ENCODE measurements at regions not wholly inside any gene's neighbourhood (a gene's known extent, or its start where the extent isn't known, plus 50 kb on each side); places are given as distances from the start of the nearest gene placed in this dataset.

DNA sequence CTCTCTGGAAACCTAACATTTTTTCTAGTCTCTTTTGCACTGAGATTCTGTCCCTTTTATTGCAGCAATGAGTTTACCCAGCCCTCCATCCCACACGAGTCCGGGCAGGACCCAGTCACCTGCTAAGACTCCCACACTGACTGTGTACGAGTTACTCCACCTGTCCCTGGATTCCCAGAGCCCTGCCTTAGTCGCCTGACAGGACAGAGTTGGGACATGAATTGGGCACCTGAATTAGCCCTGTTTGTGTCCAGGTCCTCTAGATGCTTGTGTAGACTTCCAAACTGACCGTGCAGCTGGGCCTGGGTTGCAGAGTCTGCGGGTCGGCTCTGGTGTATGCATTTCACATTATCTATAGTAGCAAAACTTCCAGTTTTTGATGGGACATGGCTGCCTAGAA is 238.7 kb downstream of the VAPA start:
- 94% methylated on average over 4 to 5 of the region's 7 CpGs for WGBS, 2 experiments (ENCODE audit: insufficient coverage in 2 of 2)
- peaks cover 4% of the 10 kb centered on the region for H3K9me3 ChIP-seq (ENCODE audit: control insufficient read depth, low read length)
- H3K36me3 ChIP-seq (ENCODE audit: control insufficient read depth, insufficient read depth, low read length) = no peaks in the 10 kb centered on the region
- no peak overlapping the region for H3K4me3 ChIP-seq (ENCODE audit: extremely low read depth, insufficient read depth, low read length, poor library complexity, severe bottlenecking)
- no peak overlapping the region for H3K27ac ChIP-seq (ENCODE audit: low read depth, low read length, severe bottlenecking)
- no peaks in the 10 kb centered on the region for H3K4me1 ChIP-seq (ENCODE audit: control insufficient read depth, insufficient read depth, low read length, poor library complexity, severe bottlenecking)

DNA sequence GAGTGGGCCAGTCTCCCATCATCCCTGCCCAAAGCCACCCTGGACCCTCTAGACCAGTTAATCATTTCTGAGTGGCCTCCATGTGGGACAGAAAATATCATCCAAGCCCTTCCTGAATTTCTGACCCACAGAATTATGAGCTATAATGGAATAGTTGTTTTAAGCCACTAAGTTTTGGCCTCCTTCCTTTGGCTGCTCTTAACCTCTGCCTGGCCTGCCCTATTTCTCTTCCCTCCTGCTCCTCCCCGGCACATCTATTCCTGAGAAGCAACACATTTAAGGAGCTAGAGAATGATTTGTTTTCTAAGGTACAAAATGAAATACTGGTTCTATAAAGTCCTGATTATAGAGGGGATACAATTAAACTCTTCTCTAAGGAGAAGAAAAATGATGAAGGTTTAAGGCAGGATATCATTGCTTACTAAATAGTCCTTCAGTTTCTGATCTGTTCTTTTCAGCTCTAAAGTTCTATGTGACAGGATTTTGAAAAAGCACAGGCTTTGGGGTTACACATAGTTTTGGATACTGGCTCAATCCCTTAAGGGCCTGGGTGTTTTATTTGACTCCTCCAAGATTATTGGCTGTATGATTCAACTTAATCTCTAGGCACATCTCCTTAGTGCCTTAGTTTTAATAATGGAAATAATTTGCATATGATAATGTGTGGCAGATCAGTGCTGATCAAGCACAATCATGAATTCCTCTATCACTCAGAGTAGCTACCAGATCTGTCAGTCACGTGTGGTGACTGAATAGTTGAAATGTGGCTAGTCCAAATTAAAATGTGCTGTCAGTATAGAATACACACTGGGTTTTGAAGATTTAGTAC is 240.3 kb downstream of the VAPA start:
- Histone ChIP-seq H3K4me1 (ENCODE audit: control insufficient read depth, insufficient read depth, low read length, poor library complexity, severe bottlenecking) (no peaks in the 10 kb centered on the region), H3K27ac (ENCODE audit: low read depth, low read length, severe bottlenecking) (no peak overlapping the region), H3K9me3 (ENCODE audit: control insufficient read depth, low read length) (peaks cover 4% of the 10 kb centered on the region), H3K36me3 (ENCODE audit: control insufficient read depth, insufficient read depth, low read length) (no peaks in the 10 kb centered on the region), H3K4me3 (ENCODE audit: extremely low read depth, insufficient read depth, low read length, poor library complexity, severe bottlenecking) (no peak overlapping the region)
- no CpG with 5 or more reads among the region's 2 CpGs for WGBS, 2 experiments (ENCODE audit: insufficient coverage in 2 of 2)

DNA sequence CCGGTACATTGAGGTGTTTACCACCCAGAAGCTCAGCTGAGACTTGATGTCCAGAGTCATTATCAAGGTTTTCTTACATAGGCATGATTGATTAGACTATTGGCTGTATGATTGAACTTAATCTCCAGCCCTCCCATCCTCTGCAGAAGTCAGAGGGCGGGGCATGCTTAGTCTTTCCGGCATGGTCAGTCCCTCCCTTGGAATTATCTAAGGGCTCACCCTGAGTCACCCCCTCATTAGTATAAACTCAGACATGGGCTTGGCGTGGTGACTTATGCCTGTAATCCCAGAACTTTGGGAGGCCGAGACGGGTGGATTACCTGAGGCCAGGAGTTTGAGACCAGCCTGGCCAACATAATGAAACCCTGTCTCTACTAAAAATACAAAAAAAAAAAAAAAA is 243.9 kb downstream of the VAPA start:
- no peak overlapping the region for H3K27ac ChIP-seq (ENCODE audit: low read depth, low read length, severe bottlenecking)
- H3K4me1 ChIP-seq (ENCODE audit: control insufficient read depth, insufficient read depth, low read length, poor library complexity, severe bottlenecking) = no peaks in the 10 kb centered on the region
- no peaks in the 10 kb centered on the region for H3K36me3 ChIP-seq (ENCODE audit: control insufficient read depth, insufficient read depth, low read length)
- 91 to 94% methylated on average over 4 to 6 of the region's 6 CpGs for WGBS, 2 experiments (ENCODE audit: insufficient coverage in 2 of 2)
- no peak overlapping the region for H3K4me3 ChIP-seq (ENCODE audit: extremely low read depth, insufficient read depth, low read length, poor library complexity, severe bottlenecking)
- H3K9me3 ChIP-seq (ENCODE audit: control insufficient read depth, low read length) = peaks cover 4% of the 10 kb centered on the region

DNA sequence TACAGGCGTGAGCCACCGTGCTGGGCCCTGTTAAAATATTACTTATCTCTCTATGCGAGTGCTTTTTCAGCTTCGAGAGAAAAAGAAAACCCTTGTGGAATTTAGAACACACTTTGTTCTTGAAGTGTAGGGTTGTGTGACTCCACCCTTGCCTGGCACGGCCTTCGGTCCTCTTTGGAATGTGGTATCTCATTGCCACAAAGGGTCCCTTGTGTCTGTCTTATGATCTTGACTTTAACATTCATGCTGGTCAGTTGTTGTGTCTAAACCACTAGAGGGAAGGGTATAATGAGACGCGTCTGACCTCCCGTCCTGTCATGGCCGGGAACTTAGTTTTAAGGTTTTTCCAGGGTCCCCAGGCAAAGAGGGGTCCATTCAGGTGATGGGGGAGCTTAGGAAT is 246.4 kb downstream of the VAPA start:
- no peaks in the 10 kb centered on the region for H3K36me3 ChIP-seq (ENCODE audit: control insufficient read depth, insufficient read depth, low read length)
- peaks cover 3% of the 10 kb centered on the region for H3K9me3 ChIP-seq (ENCODE audit: control insufficient read depth, low read length)
- H3K4me1 ChIP-seq (ENCODE audit: control insufficient read depth, insufficient read depth, low read length, poor library complexity, severe bottlenecking) = no peaks in the 10 kb centered on the region
- H3K4me3 ChIP-seq (ENCODE audit: extremely low read depth, insufficient read depth, low read length, poor library complexity, severe bottlenecking) = no peak overlapping the region
- no peak overlapping the region for H3K27ac ChIP-seq (ENCODE audit: low read depth, low read length, severe bottlenecking)
- WGBS, 2 experiments (ENCODE audit: insufficient coverage in 2 of 2) = 89 to 98% methylated on average over 6 to 9 of the region's 10 CpGs

DNA sequence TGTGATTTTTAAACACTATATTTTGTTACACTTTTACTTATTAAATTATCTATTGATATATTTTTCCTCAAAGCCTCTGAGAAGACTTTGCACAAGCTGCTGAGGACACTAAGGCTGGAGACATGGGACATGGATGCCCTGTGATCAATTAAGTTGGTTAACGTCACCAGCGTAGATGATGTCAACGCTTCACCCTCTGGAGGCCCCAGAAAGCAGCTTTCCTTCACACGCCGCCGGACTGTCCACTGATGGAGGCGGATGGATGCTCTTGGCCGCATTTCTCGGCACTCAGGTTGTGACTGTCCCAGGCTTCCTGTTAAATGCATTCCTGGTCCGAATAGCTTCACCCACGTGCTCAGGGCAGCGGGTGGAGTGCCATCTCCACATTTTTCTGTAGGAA is 247.5 kb downstream of the VAPA start:
- Histone ChIP-seq H3K36me3 (ENCODE audit: control insufficient read depth, insufficient read depth, low read length) (no peaks in the 10 kb centered on the region), H3K27ac (ENCODE audit: low read depth, low read length, severe bottlenecking) (no peak overlapping the region), H3K4me1 (ENCODE audit: control insufficient read depth, insufficient read depth, low read length, poor library complexity, severe bottlenecking) (no peaks in the 10 kb centered on the region), H3K9me3 (ENCODE audit: control insufficient read depth, low read length) (no peaks in the 10 kb centered on the region), H3K4me3 (ENCODE audit: extremely low read depth, insufficient read depth, low read length, poor library complexity, severe bottlenecking) (no peak overlapping the region)
- WGBS, 2 experiments (ENCODE audit: insufficient coverage in 2 of 2) = 96 to 97% methylated on average over 12 of the region's 12 CpGs

DNA sequence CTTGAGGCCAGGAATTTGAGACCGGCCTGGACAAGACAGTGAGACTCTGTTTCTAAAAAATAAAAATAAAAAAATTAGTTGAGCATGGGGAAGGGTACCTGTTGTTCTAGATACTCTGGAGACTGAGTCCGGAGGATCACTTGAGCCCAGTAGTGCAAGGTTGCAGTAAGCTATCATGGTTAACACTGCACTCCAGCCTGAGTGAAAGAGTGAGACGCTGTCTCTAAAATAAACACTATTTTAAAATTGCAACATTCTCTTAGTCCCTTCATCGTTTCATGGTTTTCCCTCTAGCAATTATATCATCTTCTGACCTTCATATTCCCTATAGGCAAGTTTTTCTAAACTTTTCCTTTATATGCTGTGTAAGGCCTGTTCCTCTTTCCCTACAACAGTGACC is 248.5 kb downstream of the VAPA start:
- H3K9me3 ChIP-seq (ENCODE audit: control insufficient read depth, low read length) = no peaks in the 10 kb centered on the region
- no peak overlapping the region for H3K27ac ChIP-seq (ENCODE audit: low read depth, low read length, severe bottlenecking)
- H3K36me3 ChIP-seq (ENCODE audit: control insufficient read depth, insufficient read depth, low read length) = no peaks in the 10 kb centered on the region
- no peak overlapping the region for H3K4me3 ChIP-seq (ENCODE audit: extremely low read depth, insufficient read depth, low read length, poor library complexity, severe bottlenecking)
- no peaks in the 10 kb centered on the region for H3K4me1 ChIP-seq (ENCODE audit: control insufficient read depth, insufficient read depth, low read length, poor library complexity, severe bottlenecking)
- WGBS, 2 experiments (ENCODE audit: insufficient coverage in 2 of 2) = 91 to 100% methylated on average over 4 of the region's 4 CpGs

DNA sequence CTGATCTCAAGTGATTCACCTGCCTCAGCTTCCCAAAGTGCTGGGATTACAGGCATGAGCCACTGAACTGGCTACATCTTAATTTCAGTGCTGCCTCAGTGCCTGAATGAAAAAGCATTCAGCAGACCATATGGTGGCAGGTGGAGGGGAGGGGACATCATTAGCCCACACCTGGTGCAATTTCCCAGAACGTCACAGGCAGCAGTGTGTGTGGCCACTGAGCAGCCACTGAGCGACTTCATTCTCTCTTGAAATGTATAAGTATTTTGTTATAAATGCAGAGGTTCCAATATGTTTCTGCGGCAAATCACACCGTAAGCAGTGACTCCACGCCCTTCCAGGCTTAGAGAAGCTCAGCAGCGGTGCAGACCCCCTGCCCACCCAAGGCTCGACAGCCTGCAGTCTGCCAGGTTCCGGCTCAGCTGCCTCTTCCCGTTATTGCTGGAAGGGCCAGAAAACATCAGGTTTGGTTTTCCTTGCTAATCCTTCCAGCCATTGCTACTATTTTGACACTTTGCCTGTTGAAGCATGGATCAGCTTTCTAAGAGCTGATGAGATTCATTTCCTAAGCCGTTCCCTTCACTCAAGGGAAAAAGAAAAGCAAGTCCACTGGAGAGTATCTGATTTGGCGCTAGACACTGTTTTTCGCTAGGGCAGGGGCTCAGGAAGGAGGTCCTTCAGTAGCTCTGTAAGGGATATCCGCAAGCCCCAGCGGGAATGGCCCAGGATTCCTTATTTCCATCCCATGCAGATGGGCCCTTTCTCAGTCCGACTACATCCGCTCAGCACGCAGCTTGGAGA is 250.7 kb downstream of the VAPA start:
- Histone ChIP-seq H3K36me3 (ENCODE audit: control insufficient read depth, insufficient read depth, low read length) (no peaks in the 10 kb centered on the region), H3K4me3 (ENCODE audit: extremely low read depth, insufficient read depth, low read length, poor library complexity, severe bottlenecking) (no peak overlapping the region), H3K4me1 (ENCODE audit: control insufficient read depth, insufficient read depth, low read length, poor library complexity, severe bottlenecking) (no peaks in the 10 kb centered on the region), H3K9me3 (ENCODE audit: control insufficient read depth, low read length) (no peaks in the 10 kb centered on the region), H3K27ac (ENCODE audit: low read depth, low read length, severe bottlenecking) (no peak overlapping the region)
- 88 to 95% methylated on average over 12 to 13 of the region's 17 CpGs for WGBS, 2 experiments (ENCODE audit: insufficient coverage in 2 of 2)

DNA sequence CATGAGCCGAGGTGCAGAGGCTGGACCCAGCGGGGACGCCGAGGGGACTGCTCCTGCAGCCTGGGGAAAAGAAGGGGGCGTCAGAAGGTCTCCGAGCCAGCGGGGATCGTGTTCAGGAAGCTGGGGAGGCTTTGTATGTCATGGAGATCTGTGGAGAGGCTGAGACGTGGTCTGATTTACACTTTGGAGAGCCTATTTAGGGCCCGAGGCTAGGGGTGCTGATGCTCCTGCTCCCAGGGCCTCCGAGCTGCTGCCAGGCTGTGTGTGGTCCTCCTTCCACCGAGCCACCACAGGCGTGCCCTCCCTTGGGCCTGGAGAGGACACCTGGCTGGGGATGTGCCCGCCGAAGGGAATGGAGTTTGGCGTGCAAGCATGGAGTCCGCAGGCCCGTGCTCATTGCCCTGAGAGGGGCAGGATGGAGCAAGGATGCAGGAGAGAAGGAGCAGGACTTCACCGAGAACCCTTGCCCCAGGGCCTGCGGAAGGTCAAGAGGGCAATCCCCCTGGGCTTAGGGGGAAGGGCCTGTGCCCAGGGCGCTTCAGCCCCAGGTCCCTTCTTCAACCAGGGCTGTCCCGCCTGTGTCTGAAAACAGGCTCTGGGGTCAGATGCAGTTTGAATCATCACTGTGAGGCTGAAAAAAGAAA is 252.5 kb downstream of the VAPA start:
- H3K4me1 ChIP-seq (ENCODE audit: control insufficient read depth, insufficient read depth, low read length, poor library complexity, severe bottlenecking) = no peaks in the 10 kb centered on the region
- WGBS, 2 experiments (ENCODE audit: insufficient coverage in 2 of 2) = 92 to 95% methylated on average over 13 to 21 of the region's 22 CpGs
- H3K27ac ChIP-seq (ENCODE audit: low read depth, low read length, severe bottlenecking) = no peak overlapping the region
- H3K4me3 ChIP-seq (ENCODE audit: extremely low read depth, insufficient read depth, low read length, poor library complexity, severe bottlenecking) = no peak overlapping the region
- H3K36me3 ChIP-seq (ENCODE audit: control insufficient read depth, insufficient read depth, low read length) = no peaks in the 10 kb centered on the region
- no peaks in the 10 kb centered on the region for H3K9me3 ChIP-seq (ENCODE audit: control insufficient read depth, low read length)

DNA sequence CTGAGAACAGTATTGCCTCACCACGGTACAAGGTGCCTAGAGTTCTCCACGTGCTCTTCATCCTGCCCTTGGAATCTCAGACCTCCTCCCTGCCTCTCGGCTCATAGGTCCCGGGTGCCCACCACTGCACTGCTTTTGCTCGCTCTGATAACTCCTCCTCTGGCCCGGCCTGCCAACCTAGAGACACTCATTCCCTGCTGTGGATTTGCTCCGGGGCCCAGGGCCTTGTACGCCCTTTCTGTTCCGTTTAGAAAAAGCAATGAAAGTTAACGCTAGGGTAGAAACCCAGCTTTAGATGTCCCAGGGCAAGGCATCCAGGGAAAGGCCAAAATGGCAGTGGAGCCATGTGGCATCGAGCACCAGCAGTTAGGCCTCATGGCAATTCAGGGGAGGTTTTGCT is 253.9 kb downstream of the VAPA start:
- Histone ChIP-seq H3K9me3 (ENCODE audit: control insufficient read depth, low read length) (no peaks in the 10 kb centered on the region), H3K36me3 (ENCODE audit: control insufficient read depth, insufficient read depth, low read length) (no peaks in the 10 kb centered on the region), H3K4me3 (ENCODE audit: extremely low read depth, insufficient read depth, low read length, poor library complexity, severe bottlenecking) (no peak overlapping the region), H3K4me1 (ENCODE audit: control insufficient read depth, insufficient read depth, low read length, poor library complexity, severe bottlenecking) (no peaks in the 10 kb centered on the region), H3K27ac (ENCODE audit: low read depth, low read length, severe bottlenecking) (no peak overlapping the region)
- 91 to 96% methylated on average over 11 of the region's 11 CpGs for WGBS, 2 experiments (ENCODE audit: insufficient coverage in 2 of 2)

DNA sequence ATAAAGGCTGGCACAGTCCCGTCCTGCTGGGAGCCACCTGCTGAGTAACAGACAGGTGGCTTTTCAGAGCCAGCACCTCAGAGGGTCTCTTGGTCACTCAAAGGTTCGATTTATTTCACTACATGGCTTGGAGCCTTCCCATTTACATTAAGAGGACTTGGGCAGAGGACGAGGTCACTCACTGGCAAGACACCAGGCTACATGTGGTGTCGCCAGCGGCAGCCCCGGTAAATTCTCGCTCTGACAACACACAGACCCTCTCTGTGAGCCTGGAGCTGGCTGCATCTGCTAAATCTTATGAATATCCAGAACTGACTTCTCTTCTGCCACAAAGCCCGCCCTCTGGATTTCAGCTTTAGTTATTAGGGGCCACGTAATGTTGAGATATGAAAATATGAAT is 254.7 kb downstream of the VAPA start:
- 93 to 100% methylated on average over 7 to 9 of the region's 9 CpGs for WGBS, 2 experiments (ENCODE audit: insufficient coverage in 2 of 2)
- no peak overlapping the region for H3K27ac ChIP-seq (ENCODE audit: low read depth, low read length, severe bottlenecking)
- no peaks in the 10 kb centered on the region for H3K4me1 ChIP-seq (ENCODE audit: control insufficient read depth, insufficient read depth, low read length, poor library complexity, severe bottlenecking)
- H3K4me3 ChIP-seq (ENCODE audit: extremely low read depth, insufficient read depth, low read length, poor library complexity, severe bottlenecking) = no peak overlapping the region
- H3K36me3 ChIP-seq (ENCODE audit: control insufficient read depth, insufficient read depth, low read length) = no peaks in the 10 kb centered on the region
- H3K9me3 ChIP-seq (ENCODE audit: control insufficient read depth, low read length) = no peaks in the 10 kb centered on the region
